Thyroid gland (tissue), 4 donors: ENCODE measurements at regions not wholly inside any gene's neighbourhood (a gene's known extent, or its start where the extent isn't known, plus 50 kb on each side); places are given as distances from the start of the nearest gene placed in this dataset.

Experiments used
- DNase-seq, 2 donors: peaks; one replicate each; pipeline ENCODE4 v3.0.0-alpha.2; 2019
- H3K27ac ChIP-seq, 3 donors: fragments of 200-600 bp; sonication (generic); 1 replicate in 2 of 3; 2 replicates in 1 of 3; pipeline ENCODE4 v1.5.1; 2016 to 2019; ENCODE audit warnings: mild to moderate bottlenecking in 1 of 3, moderate library complexity in 1 of 3
- H3K27me3 ChIP-seq: fragments of 200-600 bp; sonication (generic); one replicate; pipeline ENCODE4 v1.5.1; 2019
- H3K36me3 ChIP-seq, 2 donors: fragments of 200-600 bp; sonication (generic); one replicate each; pipeline ENCODE4 v1.5.1; 2016 to 2019
- H3K4me1 ChIP-seq, 2 donors: fragments of 200-600 bp; sonication (generic); one replicate each; pipeline ENCODE4 v1.5.1; 2017 to 2019
- H3K4me3 ChIP-seq, 3 donors: fragments of 200-600 bp; sonication (generic); replicated peaks in 1 of 3; 1 replicate in 2 of 3; 2 replicates in 1 of 3; pipeline ENCODE4 v1.5.1; 2016; ENCODE audit warnings: mild to moderate bottlenecking in 1 of 3
- H3K9me3 ChIP-seq: fragments of 200-600 bp; sonication (generic); one replicate; pipeline ENCODE4 v1.5.1; 2017
- CTCF ChIP-seq, 6 experiments: fragments of 200-600 bp in 3 of 6; fragments of 450-650 bp in 3 of 6; sonication (generic) in 3 of 6; IDR thresholded peaks; one replicate each; pipeline ENCODE4 v1.5.1; 2016 to 2019; ENCODE audit warnings: antibody characterized with exemption in 6 of 6, mild to moderate bottlenecking in 2 of 6, inconsistent platforms in 1 of 6, moderate library complexity in 1 of 6
- POLR2A ChIP-seq, 2 donors: fragments of 450-650 bp; IDR thresholded peaks; one replicate each; pipeline ENCODE4 v1.6.1; 2017; ENCODE audit warnings: antibody characterized with exemption in 2 of 2, mild to moderate bottlenecking in 2 of 2, moderate library complexity in 1 of 2
- WGBS, 2 donors: methylation state at CpG; one replicate each; pipeline ENCODE4 v1.1.5; 2017; 5-methylcytosine and 5-hydroxymethylcytosine counted together
- intact Hi-C: fragments of 100-400 bp; cut with DNase I; formaldehyde crosslinking; loops from one replicate; pipeline ENCODE4 v1.15.1; 2023

DNA sequence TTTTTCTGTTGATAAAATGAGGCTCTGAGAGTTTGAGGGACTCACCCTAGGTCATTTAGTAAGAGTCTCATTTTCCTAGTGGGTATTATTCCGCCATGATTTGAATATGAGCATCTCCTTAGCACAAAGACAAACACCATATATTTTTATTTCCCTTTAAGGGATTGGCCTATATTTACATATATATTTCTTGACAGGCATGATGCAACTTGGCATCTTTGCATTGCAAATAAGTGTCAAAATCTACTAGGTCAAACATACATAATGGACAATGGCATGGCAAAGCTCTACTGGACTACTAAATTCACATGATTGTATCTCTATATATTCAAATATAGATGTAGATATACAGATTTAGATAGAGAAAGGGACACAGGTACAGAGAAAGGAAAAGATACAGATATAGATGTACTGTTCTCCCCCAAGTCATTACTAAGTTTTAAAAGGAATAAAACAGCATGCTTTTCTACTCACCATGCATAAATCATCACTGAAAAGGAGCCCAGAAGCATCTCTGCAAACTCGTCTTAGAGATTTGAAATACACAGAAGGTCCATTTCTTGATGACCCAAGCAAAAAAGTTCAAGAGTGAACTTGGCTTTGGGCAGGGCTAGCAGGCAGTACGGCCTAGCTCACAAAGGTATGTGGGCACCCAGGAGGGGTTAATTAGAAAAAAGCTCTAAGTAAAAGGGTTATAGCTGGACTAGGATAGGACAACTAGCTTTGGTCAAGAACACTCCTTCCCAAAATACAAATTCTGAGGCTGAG lies 495.8 kb downstream of the NTRK3 start:
- no peak for TF ChIP-seq POLR2A (IDR thresholded peaks at IDR 0.05)
- TF ChIP-seq CTCF (IDR thresholded peaks at IDR 0.05): no peak
- Histone ChIP-seq H3K36me3 (no peaks in the 10 kb centered on the region), H3K27me3 (no peaks in the 10 kb centered on the region), H3K27ac (no peak overlapping the region), H3K4me3 (no peak overlapping the region), H3K4me1 (no peaks in the 10 kb centered on the region), H3K9me3 (no peaks in the 10 kb centered on the region)
- 90 to 91% methylated on average over 3 of the region's 3 CpGs for WGBS, 2 donors
- no peak for DNase-seq
- intact Hi-C loops: no loop called here

DNA sequence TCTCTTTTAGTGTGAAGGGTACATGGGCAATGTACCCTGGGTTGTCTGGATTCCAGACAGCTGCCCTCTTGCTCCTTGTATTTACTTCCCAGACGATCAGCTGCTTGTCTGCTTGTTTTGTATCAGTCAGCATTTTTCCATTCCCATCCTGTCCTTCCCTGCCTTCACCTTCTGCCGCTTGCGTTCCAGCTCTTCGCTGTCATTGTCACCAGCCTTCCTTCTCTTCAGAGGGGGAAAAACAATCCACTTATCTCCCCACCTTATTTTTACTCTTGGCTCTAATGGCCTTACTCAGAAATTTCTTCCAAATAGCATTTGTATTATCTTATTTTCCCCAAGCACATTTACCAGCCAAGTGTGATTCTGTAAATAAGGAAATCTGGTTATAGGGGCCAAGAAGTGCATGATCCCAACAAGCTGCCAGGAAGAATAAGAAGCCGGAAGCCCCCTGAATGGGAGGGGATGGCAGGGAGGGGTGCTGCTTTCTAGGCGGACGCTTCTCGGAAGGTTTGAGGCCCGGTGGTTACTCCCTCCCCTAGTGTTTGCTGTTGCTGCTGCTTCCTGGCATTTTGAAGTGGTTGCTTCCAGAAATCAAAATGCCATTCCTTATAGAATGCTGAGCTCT lies 497.6 kb downstream of the NTRK3 start:
- Histone ChIP-seq H3K27me3 (no peaks in the 10 kb centered on the region), H3K27ac (no peak overlapping the region), H3K36me3 (no peaks in the 10 kb centered on the region), H3K4me3 (no peak overlapping the region), H3K9me3 (no peaks in the 10 kb centered on the region), H3K4me1 (no peaks in the 10 kb centered on the region)
- intact Hi-C loops: no loop called here
- no peak for DNase-seq
- WGBS, 2 donors: 56% methylated on average over 9 of the region's 9 CpGs
- no peak for TF ChIP-seq POLR2A (IDR thresholded peaks at IDR 0.05)
- TF ChIP-seq CTCF (IDR thresholded peaks at IDR 0.05): no peak

GRCh38 chr15:87757084-87757483 lies 499.5 kb downstream of the NTRK3 start:
- Histone ChIP-seq H3K9me3 (no peaks in the 10 kb centered on the region), H3K36me3 (no peaks in the 10 kb centered on the region), H3K27ac (no peak overlapping the region), H3K4me1 (peaks cover 0 to 4% of the 10 kb centered on the region in 2 donors), H3K4me3 (no peak overlapping the region), H3K27me3 (no peaks in the 10 kb centered on the region)
- TF ChIP-seq CTCF (IDR thresholded peaks at IDR 0.05): no peak
- TF ChIP-seq POLR2A (IDR thresholded peaks at IDR 0.05): no peak
- intact Hi-C loops: no loop called here
- DNase-seq: no peak
- 89 to 90% methylated on average over 7 of the region's 7 CpGs for WGBS, 2 donors

- no peaks in the 10 kb centered on the region for H3K27me3 ChIP-seq
- 76 to 84% methylated on average over 3 of the region's 3 CpGs for WGBS, 2 donors
- H3K4me3 ChIP-seq: no peak overlapping the region
- no peak for DNase-seq
- intact Hi-C loops: no loop called here
- TF ChIP-seq CTCF (IDR thresholded peaks at IDR 0.05): no peak
- TF ChIP-seq POLR2A (IDR thresholded peaks at IDR 0.05): no peak
- peaks cover 0 to 4% of the 10 kb centered on the region in 2 donors for H3K4me1 ChIP-seq
- H3K36me3 ChIP-seq: no peaks in the 10 kb centered on the region
- no peak overlapping the region for H3K27ac ChIP-seq
- no peaks in the 10 kb centered on the region for H3K9me3 ChIP-seq
Measured at GRCh38 chr15:87756072-87756471, 500.5 kb downstream of the NTRK3 start.

- Histone ChIP-seq H3K9me3 (no peaks in the 10 kb centered on the region), H3K27me3 (no peaks in the 10 kb centered on the region), H3K4me1 (peaks cover 0 to 4% of the 10 kb centered on the region in 2 donors), H3K27ac (no peak overlapping the region), H3K4me3 (no peak overlapping the region), H3K36me3 (no peaks in the 10 kb centered on the region)
- TF ChIP-seq CTCF (IDR thresholded peaks at IDR 0.05) (no peak), POLR2A (IDR thresholded peaks at IDR 0.05) (no peak)
- DNase-seq: no peak
- WGBS, 2 donors: 92 to 96% methylated on average over 4 of the region's 4 CpGs
- intact Hi-C loops: no loop called here
Measured at GRCh38 chr15:87755226-87755625, 501.3 kb downstream of the NTRK3 start.
